Tibial nerve (tissue), 4 donors: ENCODE measurements at regions not wholly inside any gene's neighbourhood (a gene's known extent, or its start where the extent isn't known, plus 50 kb on each side); places are given as distances from the start of the nearest gene placed in this dataset.

ENCODE experiments used
- DNase-seq, 2 donors: peaks; one replicate each; pipeline ENCODE4 v3.0.0-alpha.2; 2019; ENCODE audit warnings: low spot score in 2 of 2
- H3K27ac ChIP-seq, 4 donors: fragments of 200-600 bp; sonication (generic) in 3 of 4; one replicate each; pipeline ENCODE4 v1.5.1; 2017 to 2019; ENCODE audit warnings: mild to moderate bottlenecking in 1 of 4
- H3K27me3 ChIP-seq, 2 donors: fragments of 200-600 bp; sonication (generic) in 1 of 2; one replicate each; pipeline versions ENCODE4 v1.5.1 to v1.6.0; 2017 to 2019
- H3K36me3 ChIP-seq, 3 donors: fragments of 200-600 bp; sonication (generic); one replicate each; pipeline ENCODE4 v1.5.1; 2018 to 2019
- H3K4me1 ChIP-seq, 4 donors: fragments of 200-600 bp; sonication (generic) in 3 of 4; one replicate each; pipeline ENCODE4 v1.5.1; 2017 to 2019
- H3K4me3 ChIP-seq, 4 donors: fragments of 200-600 bp; sonication (generic) in 3 of 4; one replicate each; pipeline ENCODE4 v1.5.1; 2017 to 2019; ENCODE audit warnings: mild to moderate bottlenecking in 1 of 4, moderate library complexity in 1 of 4
- H3K9me3 ChIP-seq, 4 donors: fragments of 200-600 bp; sonication (generic) in 3 of 4; one replicate each; pipeline ENCODE4 v1.5.1; 2017 to 2019
- CTCF ChIP-seq, 5 experiments: fragments of 200-600 bp in 3 of 5; fragments of 450-650 bp in 2 of 5; sonication (generic) in 3 of 5; IDR thresholded peaks; one replicate each; pipeline ENCODE4 v1.5.1; 2016 to 2019; ENCODE audit warnings: antibody characterized with exemption in 5 of 5, mild to moderate bottlenecking in 3 of 5, moderate library complexity in 2 of 5
- EP300 ChIP-seq, 2 donors: sonication (generic); formaldehyde crosslinking; IDR thresholded peaks; one replicate each; pipeline ENCODE4 v1.6.1; 2017; ENCODE audit warnings: antibody characterized with exemption in 2 of 2, mild to moderate bottlenecking in 1 of 2
- POLR2A ChIP-seq, 2 donors: fragments of 450-650 bp; IDR thresholded peaks; one replicate each; pipeline ENCODE4 v1.6.1; 2017; ENCODE audit warnings: antibody characterized with exemption in 2 of 2, mild to moderate bottlenecking in 2 of 2, moderate library complexity in 2 of 2
- WGBS, 2 donors: methylation state at CpG; one replicate each; pipeline ENCODE4 v1.1.5; 2018; 5-methylcytosine and 5-hydroxymethylcytosine counted together

DNA sequence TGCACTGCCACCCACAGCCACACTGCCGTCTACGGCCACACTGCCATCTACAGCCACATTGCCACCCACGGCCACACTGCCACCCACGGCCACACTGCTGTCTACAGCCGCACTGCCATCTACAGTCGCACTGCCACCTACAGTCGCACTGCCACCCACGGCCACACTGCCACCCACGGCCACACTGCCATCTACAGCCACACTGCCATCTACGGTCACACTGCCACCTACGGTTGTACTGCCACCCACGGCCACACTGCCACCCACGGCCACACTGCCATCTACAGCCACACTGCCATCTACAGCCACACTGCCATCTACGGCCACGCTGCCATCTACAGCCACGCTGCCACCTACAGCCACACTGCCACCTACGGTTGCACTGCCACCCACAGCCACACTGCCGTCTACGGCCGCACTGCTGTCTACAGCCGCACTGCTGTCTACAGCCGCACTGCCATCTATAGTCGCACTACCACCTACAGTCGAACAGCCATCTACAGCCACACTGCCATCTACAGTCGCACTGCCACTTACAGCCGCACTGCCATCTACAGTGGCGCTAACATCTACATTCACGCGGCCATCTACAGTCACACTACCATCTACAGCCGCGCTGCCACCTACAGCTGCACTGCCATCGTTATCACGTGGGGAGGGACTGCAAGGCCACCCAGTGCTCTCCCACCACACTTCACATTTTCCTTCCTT, 154.6 kb upstream of the AFDN start:
- Histone ChIP-seq H3K27ac (no peak overlapping the region), H3K4me1 (peaks cover 0 to 26% (median 3%) of the 10 kb centered on the region in 4 donors), H3K36me3 (no peaks in the 10 kb centered on the region), H3K9me3 (no peaks in the 10 kb centered on the region), H3K27me3 (peaks cover 0 to 14% of the 10 kb centered on the region in 2 donors), H3K4me3 (no peak overlapping the region)
- TF ChIP-seq EP300 (IDR thresholded peaks at IDR 0.05) (no peak), CTCF (IDR thresholded peaks at IDR 0.05) (no peak), POLR2A (IDR thresholded peaks at IDR 0.05) (no peak)
- WGBS, 2 donors = 90 to 95% methylated on average over 33 of the region's 33 CpGs
- DNase-seq = no peak

- Histone ChIP-seq H3K4me1 (peaks cover 0 to 32% (median 6%) of the 10 kb centered on the region in 4 donors), H3K4me3 (no peak overlapping the region), H3K36me3 (no peaks in the 10 kb centered on the region), H3K27me3 (peaks cover 0 to 21% of the 10 kb centered on the region in 2 donors), H3K27ac (no peak overlapping the region), H3K9me3 (no peaks in the 10 kb centered on the region)
- TF ChIP-seq POLR2A (IDR thresholded peaks at IDR 0.05) (no peak), CTCF (IDR thresholded peaks at IDR 0.05) (no peak), EP300 (IDR thresholded peaks at IDR 0.05) (no peak)
- no peak for DNase-seq
- WGBS, 2 donors = 94 to 96% methylated on average over 3 of the region's 3 CpGs
Observed at GRCh38 chr6:167672738-167673137, 154.0 kb upstream of the AFDN start.

DNA sequence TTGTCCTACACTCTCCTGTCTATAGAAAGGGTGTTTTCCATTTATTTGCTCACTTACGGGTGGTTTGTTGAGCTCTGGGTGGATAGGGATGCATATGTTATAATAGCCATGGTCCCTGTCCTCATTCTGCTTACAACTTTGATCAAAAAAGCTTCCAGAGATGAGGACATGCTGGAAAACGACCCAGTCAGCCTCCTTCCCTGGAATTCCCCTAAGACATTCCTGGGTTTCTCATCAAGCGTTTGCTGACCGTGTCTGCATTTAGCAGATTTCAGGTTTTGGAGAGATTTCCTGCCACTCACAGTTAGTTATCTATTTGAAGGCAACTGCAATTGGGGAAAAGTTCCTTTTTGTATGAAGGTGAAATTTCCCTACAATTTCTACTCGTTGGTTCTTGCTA, 152.8 kb upstream of the AFDN start:
- Histone ChIP-seq H3K4me3 (no peak overlapping the region), H3K9me3 (no peaks in the 10 kb centered on the region), H3K27me3 (peaks cover 0 to 33% of the 10 kb centered on the region in 2 donors), H3K27ac (no peak overlapping the region), H3K36me3 (no peaks in the 10 kb centered on the region), H3K4me1 (peaks cover 0 to 38% (median 17%) of the 10 kb centered on the region in 4 donors)
- 62 to 69% methylated on average over 5 of the region's 5 CpGs for WGBS, 2 donors
- no peak for DNase-seq
- no peak for TF ChIP-seq CTCF (IDR thresholded peaks at IDR 0.05)
- no peak for TF ChIP-seq EP300 (IDR thresholded peaks at IDR 0.05)
- no peak for TF ChIP-seq POLR2A (IDR thresholded peaks at IDR 0.05)

GRCh38 chr6:167674486-167674885, 152.2 kb upstream of the AFDN start:
- Histone ChIP-seq H3K4me1 (peaks cover 0 to 41% (median 17%) of the 10 kb centered on the region in 4 donors), H3K27ac (no peak overlapping the region), H3K4me3 (no peak overlapping the region), H3K27me3 (peaks cover 0 to 38% of the 10 kb centered on the region in 2 donors), H3K36me3 (no peaks in the 10 kb centered on the region), H3K9me3 (no peaks in the 10 kb centered on the region)
- TF ChIP-seq EP300 (IDR thresholded peaks at IDR 0.05) = no peak
- no peak for TF ChIP-seq CTCF (IDR thresholded peaks at IDR 0.05)
- no peak for TF ChIP-seq POLR2A (IDR thresholded peaks at IDR 0.05)
- 88 to 96% methylated on average over 7 of the region's 7 CpGs for WGBS, 2 donors
- no peak for DNase-seq

DNA sequence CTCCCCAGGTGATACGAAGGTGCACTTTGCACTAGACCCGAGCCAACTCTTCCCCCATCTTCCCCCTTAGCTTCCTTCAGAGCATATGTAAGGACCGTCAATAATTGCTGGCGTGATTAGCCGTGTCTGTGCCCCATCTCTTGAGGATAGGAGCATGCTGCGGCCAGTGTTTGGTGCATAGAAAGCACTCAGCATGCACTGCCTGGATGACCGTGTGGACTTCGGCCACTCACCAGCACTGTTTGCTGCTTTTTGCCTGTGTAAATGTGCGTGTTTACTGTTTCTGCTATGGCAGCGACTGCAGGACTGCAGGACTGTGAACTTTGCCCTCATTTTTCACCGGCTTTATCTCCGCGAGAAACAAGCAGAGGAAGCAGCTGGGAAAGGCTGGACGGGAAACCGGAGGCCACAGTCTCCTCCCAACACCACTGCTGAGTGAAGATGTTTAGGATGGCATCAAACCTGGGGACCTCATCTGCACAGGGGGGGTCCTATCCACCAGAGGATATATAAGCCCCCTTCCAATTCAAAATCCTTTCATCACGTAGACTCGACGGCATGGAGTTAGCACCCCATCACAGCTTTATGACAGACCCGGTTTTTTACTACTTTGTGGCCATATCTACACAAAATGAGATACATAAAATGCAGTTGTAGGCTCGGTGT, 150.6 kb upstream of the AFDN start:
- DNase-seq = no peak

More for the DNA sequence above, 150.6 kb upstream of the AFDN start:
- 48 to 54% methylated on average over 20 of the region's 20 CpGs for WGBS, 2 donors
- TF ChIP-seq EP300 (IDR thresholded peaks at IDR 0.05) (peak in 1 of 2 donors; percentile 60), POLR2A (IDR thresholded peaks at IDR 0.05) (no peak)
- peak overlapping the region in 2 of 4 donors; percentile 16 to 27 for H3K27ac ChIP-seq
- peaks cover 0 to 41% (median 17%) of the 10 kb centered on the region in 4 donors for H3K4me1 ChIP-seq
- no peak overlapping the region for H3K4me3 ChIP-seq
- H3K27me3 ChIP-seq = peaks cover 0 to 53% of the 10 kb centered on the region in 2 donors
- no peaks in the 10 kb centered on the region for H3K9me3 ChIP-seq
- H3K36me3 ChIP-seq = no peaks in the 10 kb centered on the region
